ENCODE measurements at regions not wholly inside any gene's neighbourhood (a gene's known extent, or its start where the extent isn't known, plus 50 kb on each side); places are given as distances from the start of the nearest gene placed in this dataset.

DNA sequence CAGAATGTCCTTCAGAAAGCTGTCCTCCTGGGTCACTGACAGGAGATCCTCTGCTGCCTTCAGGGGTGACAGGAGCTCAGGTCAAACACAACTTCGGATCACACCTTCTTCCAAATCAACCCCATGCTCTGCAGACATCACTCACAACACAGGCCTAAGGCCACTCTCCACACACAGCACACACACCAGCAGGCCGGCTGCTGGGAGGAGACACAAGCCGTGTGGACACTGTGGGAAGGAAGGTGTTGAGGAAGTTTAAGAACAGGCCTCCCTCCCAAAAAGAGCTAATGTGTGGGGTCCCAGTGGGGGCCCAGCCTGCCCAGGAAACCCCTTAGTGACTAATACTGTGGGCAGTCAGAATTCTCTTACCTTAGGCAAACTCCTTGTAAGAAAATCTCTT, 290.3 kb upstream of the ID2 start:
- H3K4me1 ChIP-seq (replicated peaks in 1 of 2) = peaks cover 0 to 15% of the 10 kb centered on the region in 2 donors
- no peaks in the 10 kb centered on the region for H3K36me3 ChIP-seq (replicated peaks in 1 of 2)
- intact Hi-C loops (cut with DNase I) = no loop called here
- no peak overlapping the region for H3K27ac ChIP-seq
- no peak overlapping the region for H3K4me3 ChIP-seq
- DNase-seq = peak in 1 of 7 donors; percentile 11
- no peaks in the 10 kb centered on the region for H3K9me3 ChIP-seq (replicated peaks in 1 of 3)
- no peaks in the 10 kb centered on the region for H3K27me3 ChIP-seq
- TF ChIP-seq, protein P1, sequence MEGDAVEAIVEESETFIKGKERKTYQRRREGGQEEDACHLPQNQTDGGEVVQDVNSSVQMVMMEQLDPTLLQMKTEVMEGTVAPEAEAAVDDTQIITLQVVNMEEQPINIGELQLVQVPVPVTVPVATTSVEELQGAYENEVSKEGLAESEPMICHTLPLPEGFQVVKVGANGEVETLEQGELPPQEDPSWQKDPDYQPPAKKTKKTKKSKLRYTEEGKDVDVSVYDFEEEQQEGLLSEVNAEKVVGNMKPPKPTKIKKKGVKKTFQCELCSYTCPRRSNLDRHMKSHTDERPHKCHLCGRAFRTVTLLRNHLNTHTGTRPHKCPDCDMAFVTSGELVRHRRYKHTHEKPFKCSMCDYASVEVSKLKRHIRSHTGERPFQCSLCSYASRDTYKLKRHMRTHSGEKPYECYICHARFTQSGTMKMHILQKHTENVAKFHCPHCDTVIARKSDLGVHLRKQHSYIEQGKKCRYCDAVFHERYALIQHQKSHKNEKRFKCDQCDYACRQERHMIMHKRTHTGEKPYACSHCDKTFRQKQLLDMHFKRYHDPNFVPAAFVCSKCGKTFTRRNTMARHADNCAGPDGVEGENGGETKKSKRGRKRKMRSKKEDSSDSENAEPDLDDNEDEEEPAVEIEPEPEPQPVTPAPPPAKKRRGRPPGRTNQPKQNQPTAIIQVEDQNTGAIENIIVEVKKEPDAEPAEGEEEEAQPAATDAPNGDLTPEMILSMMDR (IDR thresholded peaks at IDR 0.05) = no peak
- no peak for TF ChIP-seq POLR2A (IDR thresholded peaks at IDR 0.05)
- 89 to 100% (median 95%) methylated on average over 2 to 3 of the region's 3 CpGs for WGBS, 4 donors

DNA sequence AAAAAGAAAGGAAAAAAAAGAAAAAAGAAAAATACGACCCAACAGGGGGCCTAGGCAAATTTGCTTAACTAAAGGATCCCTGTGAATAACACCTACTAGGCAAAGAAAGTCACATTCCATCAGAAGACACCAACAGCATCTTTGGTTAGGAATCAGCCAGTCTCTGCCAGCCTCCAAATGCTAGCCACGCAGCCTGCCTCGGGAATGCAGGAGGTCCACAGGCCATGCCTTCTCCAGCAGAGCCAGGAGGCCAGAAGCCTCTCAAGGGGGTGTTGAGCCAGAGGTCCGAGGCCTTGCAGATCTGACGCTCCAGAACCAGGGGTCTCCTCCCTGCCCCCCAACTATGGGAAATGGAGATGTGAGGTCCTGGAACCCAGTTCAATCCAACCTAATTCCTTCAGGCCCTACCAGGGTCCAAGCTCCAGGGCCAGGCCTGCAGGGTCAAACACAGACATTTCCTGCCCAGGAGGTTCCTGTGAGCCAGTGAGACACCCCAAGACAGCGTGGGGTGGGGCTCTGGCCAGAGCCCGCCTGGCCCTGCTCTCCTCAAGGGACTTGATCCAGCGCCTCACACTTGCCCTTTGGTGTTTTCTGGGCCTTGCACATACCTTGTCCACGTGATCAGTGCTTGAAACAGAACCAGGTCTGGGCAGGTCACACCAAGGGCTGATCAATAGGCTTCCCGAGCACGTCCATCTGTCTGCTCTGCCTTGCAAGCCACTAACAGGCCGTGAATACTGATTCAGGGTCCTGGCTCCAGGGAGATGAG, 289.6 kb upstream of the ID2 start:
- Histone ChIP-seq H3K27me3 (no peaks in the 10 kb centered on the region), H3K4me1 (replicated peaks in 1 of 2) (peaks cover 0 to 15% of the 10 kb centered on the region in 2 donors), H3K27ac (no peak overlapping the region), H3K36me3 (replicated peaks in 1 of 2) (no peaks in the 10 kb centered on the region), H3K4me3 (no peak overlapping the region), H3K9me3 (replicated peaks in 1 of 3) (no peaks in the 10 kb centered on the region)
- no peak for DNase-seq
- TF ChIP-seq, protein P1 (IDR thresholded peaks at IDR 0.05) = no peak
- TF ChIP-seq POLR2A (IDR thresholded peaks at IDR 0.05) = no peak
- WGBS, 4 donors = 87 to 98% (median 96%) methylated on average over 9 to 12 of the region's 12 CpGs
- intact Hi-C loops (cut with DNase I) = no loop called here

DNA sequence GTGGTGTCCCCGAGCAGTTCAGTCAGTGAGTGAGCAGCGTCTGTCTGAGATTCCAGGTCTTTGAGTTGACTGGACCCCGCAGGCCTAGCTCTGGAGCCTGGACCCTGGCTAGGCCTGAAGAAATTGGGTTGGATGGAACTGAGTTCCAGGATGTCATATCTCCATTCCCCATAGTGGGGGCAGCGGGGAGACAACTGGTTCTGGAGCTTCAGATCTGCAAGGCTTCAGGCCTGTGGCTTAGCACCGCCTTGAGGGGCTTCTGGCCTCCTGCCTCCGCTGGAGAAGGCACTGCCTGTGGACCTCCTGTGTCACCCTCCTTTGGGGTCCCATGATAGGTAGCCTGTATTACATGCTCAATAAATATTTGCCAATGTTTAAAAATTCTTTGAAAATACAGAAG, 288.4 kb upstream of the ID2 start:
- peaks cover 0 to 15% of the 10 kb centered on the region in 2 donors for H3K4me1 ChIP-seq (replicated peaks in 1 of 2)
- DNase-seq = no peak
- TF ChIP-seq, protein P1 (IDR thresholded peaks at IDR 0.05) = no peak
- no peak for TF ChIP-seq POLR2A (IDR thresholded peaks at IDR 0.05)
- H3K4me3 ChIP-seq = no peak overlapping the region
- no peaks in the 10 kb centered on the region for H3K36me3 ChIP-seq (replicated peaks in 1 of 2)
- WGBS, 4 donors = 97 to 100% (median 98%) methylated on average over 4 to 6 of the region's 6 CpGs
- no peaks in the 10 kb centered on the region for H3K27me3 ChIP-seq
- no peak overlapping the region for H3K27ac ChIP-seq
- H3K9me3 ChIP-seq (replicated peaks in 1 of 3) = no peaks in the 10 kb centered on the region
- intact Hi-C loops (cut with DNase I) = no loop called here

DNA sequence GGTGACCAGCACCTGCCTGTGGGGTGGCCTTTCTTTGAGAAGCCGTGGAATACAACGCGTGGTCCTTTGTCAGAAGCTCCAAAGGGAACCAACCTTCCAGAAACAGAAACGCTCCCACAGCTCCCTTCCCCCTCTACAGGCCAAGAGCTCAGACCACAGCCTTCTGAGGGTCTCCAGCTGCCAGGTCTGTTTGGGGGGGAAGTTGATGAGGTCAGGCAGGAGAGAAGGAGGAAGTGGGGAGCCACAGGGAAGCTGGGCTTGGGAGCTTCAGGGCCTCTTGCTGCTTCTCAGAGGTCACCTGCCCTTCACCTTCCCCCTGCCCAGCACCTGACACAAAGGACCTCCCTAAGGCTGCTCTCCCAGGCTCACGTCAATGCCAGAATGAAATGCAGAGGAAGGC, 287.7 kb upstream of the ID2 start:
- TF ChIP-seq POLR2A (IDR thresholded peaks at IDR 0.05) = no peak
- TF ChIP-seq, protein P1 (IDR thresholded peaks at IDR 0.05) = no peak
- WGBS, 4 donors = 86 to 93% (median 89%) methylated on average over 4 to 5 of the region's 5 CpGs
- intact Hi-C loops (cut with DNase I) = no loop called here
- no peak overlapping the region for H3K4me3 ChIP-seq
- DNase-seq = no peak
- H3K4me1 ChIP-seq (replicated peaks in 1 of 2) = peaks cover 0 to 10% of the 10 kb centered on the region in 2 donors
- no peaks in the 10 kb centered on the region for H3K27me3 ChIP-seq
- H3K36me3 ChIP-seq (replicated peaks in 1 of 2) = no peaks in the 10 kb centered on the region
- no peak overlapping the region for H3K27ac ChIP-seq
- no peaks in the 10 kb centered on the region for H3K9me3 ChIP-seq (replicated peaks in 1 of 3)

All from adrenal gland (tissue), 9 donors.